IMR-90 (cell line): ENCODE measurements at regions not wholly inside any gene's neighbourhood (a gene's known extent, or its start where the extent isn't known, plus 50 kb on each side); places are given as distances from the start of the nearest gene placed in this dataset.

Source experiments
- ATAC-seq: fragments of 200-7000 bp; cut with Tn5 transposase; 2 replicates; pipeline ENCODE4 v1.9.1; 2020; ENCODE audit warnings: low read depth, mild to moderate bottlenecking, moderate library complexity
- BruUV-seq: library from RNA; stranded (reverse); fragments of 400-500 nt; replicated peaks from 2 replicates; lab custom pipeline; 2021; lab: Mats Ljungman, UMichigan
- CTCF ChIA-PET: fragments of 300-600 bp; formaldehyde crosslinking; extraction: SDS; loops from one replicate; lab custom pipeline; 2021; ENCODE audit warnings: antibody characterized with exemption; lab: Yijun Ruan, JAX
- POLR2A ChIA-PET: fragments of 300-600 bp; sonication (Branson Sonifier 250); formaldehyde crosslinking; loops from one replicate; lab custom pipeline; 2022; ENCODE audit warnings: antibody characterized with exemption; ENCODE audit not compliant: unreplicated experiment; lab: Charles Lee
- DNase-seq: peaks from one replicate; pipeline ENCODE4 v3.0.0; 2013
- H2AFZ ChIP-seq: replicated peaks from 2 replicates; pipeline ENCODE3; 2013; ENCODE audit warnings: low read length, mild to moderate bottlenecking; ENCODE audit not compliant: poor library complexity
- H2AK5ac ChIP-seq: 2 replicates; pipeline ENCODE4 v1.6.1; 2013; ENCODE audit warnings: low read depth, low read length, inconsistent platforms
- H2AK9ac ChIP-seq: replicated peaks from 2 replicates; pipeline ENCODE3; 2013; ENCODE audit warnings: mild to moderate bottlenecking, low read depth, low read length, moderate library complexity; ENCODE audit not compliant: poor library complexity
- H2BK120ac ChIP-seq: 2 replicates; pipeline ENCODE4 v1.6.1; 2013; ENCODE audit warnings: low read depth, low read length, inconsistent platforms
- H2BK15ac ChIP-seq: 3 replicates; pipeline ENCODE4 v1.6.1; 2013; ENCODE audit warnings: low read depth, low read length, inconsistent platforms
- H2BK20ac ChIP-seq: 2 replicates; pipeline ENCODE4 v1.6.1; 2013; ENCODE audit warnings: low read depth, mild to moderate bottlenecking, inconsistent platforms, low read length, moderate library complexity
- H2BK5ac ChIP-seq: 2 replicates; pipeline ENCODE4 v1.6.1; 2013; ENCODE audit warnings: mild to moderate bottlenecking, low read depth, low read length, inconsistent platforms; ENCODE audit not compliant: poor library complexity, severe bottlenecking
- H3K14ac ChIP-seq: replicated peaks from 2 replicates; pipeline ENCODE4 v1.6.1; 2013; ENCODE audit warnings: low read depth, low read length, inconsistent platforms
- H3K18ac ChIP-seq: 2 replicates; pipeline ENCODE4 v1.6.1; 2013; ENCODE audit warnings: low read depth, low read length, control low read depth
- H3K23ac ChIP-seq: 2 replicates; pipeline ENCODE4 v1.6.1; 2013; ENCODE audit warnings: low read depth, low read length, inconsistent platforms
- H3K27ac ChIP-seq: 2 replicates; pipeline ENCODE4 v1.5.1; 2013; ENCODE audit warnings: mild to moderate bottlenecking, control low read depth, low read length; ENCODE audit not compliant: insufficient read depth
- H3K27me3 ChIP-seq: 2 replicates; pipeline ENCODE4 v1.6.1; 2013; ENCODE audit warnings: low read length; ENCODE audit not compliant: control insufficient read depth, insufficient read depth
- H3K36me3 ChIP-seq: 2 replicates; pipeline ENCODE4 v1.6.1; 2013; ENCODE audit warnings: low read length, mixed read lengths; ENCODE audit not compliant: control insufficient read depth, insufficient read depth
- H3K4ac ChIP-seq: 2 replicates; pipeline ENCODE4 v1.6.1; 2013; ENCODE audit warnings: low read depth, low read length, inconsistent platforms
- H3K4me1 ChIP-seq: 2 replicates; pipeline ENCODE4 v1.6.1; 2013; ENCODE audit warnings: low read length, mixed read lengths; ENCODE audit not compliant: control insufficient read depth, insufficient read depth
- H3K4me2 ChIP-seq: 2 replicates; pipeline ENCODE4 v1.6.1; 2013; ENCODE audit warnings: low read depth, mild to moderate bottlenecking, control low read depth, low read length, moderate library complexity
- H3K4me3 ChIP-seq: 2 replicates; pipeline ENCODE4 v1.5.1; 2013; ENCODE audit warnings: low read depth, mild to moderate bottlenecking, control low read depth, low read length, moderate library complexity; ENCODE audit not compliant: insufficient read depth
- H3K56ac ChIP-seq: 2 replicates; pipeline ENCODE4 v1.6.1; 2013; ENCODE audit warnings: low read length, inconsistent platforms; ENCODE audit not compliant: insufficient read depth; ENCODE audit errors: extremely low read depth
- H3K79me1 ChIP-seq, 2 experiments: 2 replicates each; pipeline ENCODE4 v1.6.1; 2013; ENCODE audit warnings: low read length in 2 of 2, inconsistent platforms in 1 of 2, low read depth in 1 of 2
- H3K9ac ChIP-seq: 2 replicates; pipeline ENCODE4 v1.6.1; 2013; ENCODE audit warnings: low read depth, low read length, control low read depth
- H3K9me1 ChIP-seq: 2 replicates; pipeline ENCODE4 v1.6.1; 2013; ENCODE audit warnings: low read length, inconsistent platforms; ENCODE audit not compliant: insufficient read depth
- H3K9me3 ChIP-seq: 2 replicates; pipeline ENCODE4 v1.6.1; 2013; ENCODE audit warnings: low read length; ENCODE audit not compliant: control insufficient read depth, insufficient read depth
- H4K20me1 ChIP-seq: 2 replicates; pipeline ENCODE4 v1.6.1; 2013; ENCODE audit warnings: low read length, inconsistent platforms; ENCODE audit not compliant: insufficient read depth
- H4K5ac ChIP-seq: 2 replicates; pipeline ENCODE4 v1.6.1; 2013; ENCODE audit warnings: mild to moderate bottlenecking, low read depth, low read length, control low read depth
- H4K8ac ChIP-seq, 2 experiments: 2 replicates each; pipeline ENCODE4 v1.6.1; 2013; ENCODE audit warnings: low read depth in 2 of 2, low read length in 2 of 2, control low read depth in 1 of 2, inconsistent platforms in 1 of 2
- H4K91ac ChIP-seq: 2 replicates; pipeline ENCODE4 v1.6.1; 2013; ENCODE audit warnings: low read depth, low read length, inconsistent platforms; ENCODE audit not compliant: insufficient read depth
- CTCF ChIP-seq: conservative IDR thresholded peaks from 2 replicates; pipeline ENCODE4 v1.5.1; 2012; ENCODE audit warnings: mild to moderate bottlenecking, low read depth, low read length, improper control_type of control experiment
- FOS ChIP-seq: fragments of 150-350 bp; IDR thresholded peaks from 2 replicates; pipeline ENCODE4 v1.6.1; 2016; ENCODE audit warnings: low read depth, low read length
- MAFK ChIP-seq: IDR thresholded peaks from 2 replicates; pipeline ENCODE4 v1.6.1; 2012; ENCODE audit warnings: low read depth, low read length, improper control_type of control experiment
- NFE2L2 ChIP-seq: fragments of 150-350 bp; IDR thresholded peaks from 2 replicates; pipeline ENCODE4 v1.6.1; 2016; ENCODE audit warnings: low read depth, mild to moderate bottlenecking, low read length
- POLR2A ChIP-seq: IDR thresholded peaks from 2 replicates; pipeline ENCODE4 v1.6.1; 2012; ENCODE audit warnings: mild to moderate bottlenecking, low read depth, low read length
- RAD21 ChIP-seq: IDR thresholded peaks from 2 replicates; pipeline ENCODE4 v1.6.1; 2012; ENCODE audit warnings: low read length, improper control_type of control experiment
- RCOR1 ChIP-seq: IDR thresholded peaks from 2 replicates; pipeline ENCODE4 v1.6.1; 2012; ENCODE audit warnings: mild to moderate bottlenecking, low read length, improper control_type of control experiment; ENCODE audit not compliant: insufficient replicate concordance
- WGBS, 2 experiments: methylation state at CpG; one replicate each; pipeline versions ENCODE4 v1.1.5 to v1.1.7; 2013; ENCODE audit warnings: missing lambda C conversion rate in 2 of 2; ENCODE audit not compliant: insufficient read length in 1 of 2; ENCODE audit errors: extremely low coverage in 2 of 2; 5-methylcytosine and 5-hydroxymethylcytosine counted together
- dilution Hi-C: fragments of 300-500 bp; cut with HindIII; formaldehyde crosslinking; loops from one replicate; pipeline ENCODE4 v1.14.3; 2018; ENCODE audit warnings: low sequenced_read_pairs; ENCODE audit not compliant: unreplicated experiment
- in situ Hi-C: fragments of 300-500 bp; cut with MboI; formaldehyde crosslinking; loops from 3 replicates; pipeline ENCODE4 v1.14.3; 2019; ENCODE audit warnings: low sequenced_read_pairs, inconsistent platforms, mixed read lengths
- intact Hi-C: fragments of 100-400 bp; cut with micrococcal nuclease; formaldehyde crosslinking; loops from 2 replicates; pipeline ENCODE4 v1.10.0; 2022

DNA sequence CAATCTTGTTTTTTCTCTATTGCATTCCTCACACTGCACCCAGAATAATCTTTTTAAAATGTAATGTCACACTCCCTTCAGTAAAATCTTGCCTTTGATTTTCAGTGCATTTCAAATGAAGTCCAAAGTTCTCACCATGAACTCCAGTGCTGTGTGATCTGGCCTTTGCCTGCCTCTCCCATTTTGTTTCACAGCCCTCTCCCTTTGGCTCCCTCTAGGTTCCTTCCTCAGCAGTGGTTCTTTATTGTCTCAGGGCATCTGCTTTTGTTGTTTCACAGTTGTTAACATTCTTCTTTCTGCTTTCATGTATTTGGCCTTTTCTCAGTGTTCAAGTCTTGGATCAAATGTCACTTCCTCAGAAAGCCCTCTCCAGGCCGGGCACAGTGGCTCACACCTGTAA lies 84.5 kb upstream of the AMN1 start:
- Histone ChIP-seq H3K18ac (no peak overlapping the region), H3K4ac (no peak overlapping the region), H2BK120ac (no peak overlapping the region), H3K4me3 (no peak overlapping the region), H2BK15ac (no peak overlapping the region), H3K4me2 (no peak overlapping the region), H2BK5ac (no peak overlapping the region), H2AFZ (no peak overlapping the region), H3K9me3 (no peaks in the 10 kb centered on the region), H4K5ac (no peak overlapping the region), H3K23ac (no peak overlapping the region), H4K91ac (no peak overlapping the region), H4K8ac (no peak overlapping the region), H3K79me1 (no peaks in the 10 kb centered on the region), H3K9me1 (no peaks in the 10 kb centered on the region), H3K4me1 (no peaks in the 10 kb centered on the region), H2AK9ac (no peak overlapping the region), H2AK5ac (no peak overlapping the region), H3K56ac (no peak overlapping the region), H3K36me3 (no peaks in the 10 kb centered on the region), H2BK20ac (no peak overlapping the region), H3K9ac (no peak overlapping the region), H3K27ac (no peak overlapping the region), H4K20me1 (no peaks in the 10 kb centered on the region), H3K14ac (no peak overlapping the region), H3K27me3 (no peaks in the 10 kb centered on the region)
- no CpG with 5 or more reads among the region's 1 CpG for WGBS, 2 experiments
- BruUV-seq = no TSS peak
- intact Hi-C loops (no loop called here), dilution Hi-C loops (no loop called here), in situ Hi-C loops (no loop called here)
- no peak for TF ChIP-seq NFE2L2
- TF ChIP-seq RCOR1 = no peak
- TF ChIP-seq POLR2A = no peak
- no peak for TF ChIP-seq MAFK
- TF ChIP-seq RAD21 = no peak
- no peak for TF ChIP-seq FOS
- TF ChIP-seq CTCF = no peak
- ChIA-PET CTCF (no interaction called here), POLR2A (no interaction called here)
- no peak for DNase-seq
- ATAC-seq = no peak
